Endodermal cell (in vitro differentiated cells): ENCODE measurements at regions not wholly inside any gene's neighbourhood (a gene's known extent, or its start where the extent isn't known, plus 50 kb on each side); places are given as distances from the start of the nearest gene placed in this dataset.

ENCODE experiments used
- DNase-seq: peaks from one replicate; pipeline ENCODE4 v3.0.0-alpha.2; 2017
- H3K27ac ChIP-seq: 2 replicates; pipeline ENCODE4 v1.5.1; 2013; ENCODE audit warnings: mild to moderate bottlenecking, low read depth, low read length, moderate library complexity
- H3K27me3 ChIP-seq: 2 replicates; pipeline ENCODE4 v1.6.1; 2013; ENCODE audit warnings: mild to moderate bottlenecking, low read length, moderate library complexity; ENCODE audit not compliant: insufficient read depth, control insufficient read depth, poor library complexity, severe bottlenecking
- H3K36me3 ChIP-seq: 2 replicates; pipeline ENCODE4 v1.7.0; 2013; ENCODE audit warnings: mild to moderate bottlenecking, low read length, moderate library complexity; ENCODE audit not compliant: control insufficient read depth, insufficient read depth
- H3K4me1 ChIP-seq: one replicate; pipeline ENCODE4 v1.7.0; 2013; ENCODE audit warnings: low read length; ENCODE audit not compliant: control insufficient read depth, insufficient read depth
- H3K4me3 ChIP-seq: 2 replicates; pipeline ENCODE4 v1.5.1; 2013; ENCODE audit warnings: mild to moderate bottlenecking, low read length, moderate library complexity
- H3K9ac ChIP-seq: 2 replicates; pipeline ENCODE4 v1.6.1; 2013; ENCODE audit warnings: mild to moderate bottlenecking, low read length, moderate library complexity; ENCODE audit not compliant: poor library complexity, severe bottlenecking; ENCODE audit errors: extremely low read depth
- H3K9me3 ChIP-seq: 2 replicates; pipeline ENCODE4 v1.6.1; 2013; ENCODE audit warnings: mild to moderate bottlenecking, low read length, moderate library complexity; ENCODE audit not compliant: control insufficient read depth
- H3K27ac Mint-ChIP-seq: 2 replicates; pipeline ENCODE4 v1.8.0; 2020; ENCODE audit warnings: mixed read lengths
- H3K27me3 Mint-ChIP-seq: 2 replicates; pipeline ENCODE4 v1.8.0; 2021; ENCODE audit warnings: mild to moderate bottlenecking, mixed read lengths; ENCODE audit not compliant: insufficient read depth
- H3K36me3 Mint-ChIP-seq: 2 replicates; pipeline ENCODE4 v1.8.0; 2020; ENCODE audit warnings: low read depth, mixed read lengths
- H3K4me1 Mint-ChIP-seq: 2 replicates; pipeline ENCODE4 v1.8.0; 2020; ENCODE audit warnings: mixed read lengths
- H3K4me3 Mint-ChIP-seq: 2 replicates; pipeline ENCODE4 v1.8.0; 2020; ENCODE audit warnings: mild to moderate bottlenecking, moderate library complexity, mixed read lengths
- H3K9me3 Mint-ChIP-seq: 2 replicates; pipeline ENCODE4 v1.8.0; 2020; ENCODE audit warnings: mild to moderate bottlenecking, mixed read lengths
- CTCF ChIP-seq: fragments of 200-600 bp; sonication (generic); conservative IDR thresholded peaks from 2 replicates; pipeline ENCODE4 v1.5.0; 2021; ENCODE audit warnings: antibody characterized with exemption, mild to moderate bottlenecking
- WGBS, 2 experiments: methylation state at CpG; one replicate each; pipeline versions ENCODE4 v1.1.5 to v1.1.7; 2013; ENCODE audit warnings: missing lambda C conversion rate in 2 of 2, mixed read lengths in 1 of 2; ENCODE audit not compliant: insufficient coverage in 1 of 2, insufficient read length in 1 of 2; 5-methylcytosine and 5-hydroxymethylcytosine counted together

- no peaks in the 10 kb centered on the region for H3K4me1 ChIP-seq
- no peaks in the 10 kb centered on the region for H3K27me3 ChIP-seq
- Mint-ChIP-seq H3K36me3 (peaks cover 28% of the 10 kb centered on the region), H3K9me3 (peaks cover 6% of the 10 kb centered on the region), H3K4me3 (no peak overlapping the region), H3K27me3 (peaks cover 2% of the 10 kb centered on the region), H3K27ac (no peak overlapping the region), H3K4me1 (peaks cover 9% of the 10 kb centered on the region)
- no peak overlapping the region for H3K4me3 ChIP-seq
- H3K9ac ChIP-seq = no peak overlapping the region
- peaks cover 13% of the 10 kb centered on the region for H3K9me3 ChIP-seq
- H3K36me3 ChIP-seq = no peaks in the 10 kb centered on the region
- no peak overlapping the region for H3K27ac ChIP-seq
- no peak for DNase-seq
- no peak for TF ChIP-seq CTCF
Observed at GRCh38 chr1:48120621-48121020, 101.9 kb upstream of the SLC5A9 start.

GRCh38 chr1:48115835-48116234, 106.7 kb upstream of the SLC5A9 start:
- Histone ChIP-seq H3K9ac (no peak overlapping the region), H3K27me3 (no peaks in the 10 kb centered on the region), H3K27ac (no peak overlapping the region), H3K36me3 (no peaks in the 10 kb centered on the region), H3K4me3 (no peak overlapping the region), H3K9me3 (peaks cover 13% of the 10 kb centered on the region), H3K4me1 (peaks cover 4% of the 10 kb centered on the region)
- DNase-seq = no peak
- no peak for TF ChIP-seq CTCF
- peaks cover 6% of the 10 kb centered on the region for H3K9me3 Mint-ChIP-seq
- peaks cover 2% of the 10 kb centered on the region for H3K27me3 Mint-ChIP-seq
- peaks cover 17% of the 10 kb centered on the region for H3K36me3 Mint-ChIP-seq
- no peak overlapping the region for H3K27ac Mint-ChIP-seq
- peaks cover 17% of the 10 kb centered on the region for H3K4me1 Mint-ChIP-seq
- H3K4me3 Mint-ChIP-seq = no peak overlapping the region

GRCh38 chr1:48114596-48115382, 107.7 kb upstream of the SLC5A9 start:
- no peaks in the 10 kb centered on the region for H3K36me3 ChIP-seq
- Mint-ChIP-seq H3K36me3 (peaks cover 15% of the 10 kb centered on the region), H3K4me3 (no peak overlapping the region), H3K27ac (peak overlapping the region; percentile 59), H3K4me1 (peaks cover 20% of the 10 kb centered on the region), H3K9me3 (peaks cover 6% of the 10 kb centered on the region), H3K27me3 (peaks cover 2% of the 10 kb centered on the region)
- H3K27ac ChIP-seq = no peak overlapping the region
- H3K27me3 ChIP-seq = no peaks in the 10 kb centered on the region
- no peak for TF ChIP-seq CTCF
- 93 to 95% methylated on average over 4 of the region's 4 CpGs for WGBS, 2 experiments
- no peak overlapping the region for H3K9ac ChIP-seq
- H3K4me1 ChIP-seq = peaks cover 4% of the 10 kb centered on the region
- no peak overlapping the region for H3K4me3 ChIP-seq
- no peak for DNase-seq
- peaks cover 13% of the 10 kb centered on the region for H3K9me3 ChIP-seq
